ENCODE measurements at regions not wholly inside any gene's neighbourhood (a gene's known extent, or its start where the extent isn't known, plus 50 kb on each side); places are given as distances from the start of the nearest gene placed in this dataset.
"Not testable (repeated sequence)": the region's sequence is repeated elsewhere in the genome, so short reads cannot be mapped to it uniquely, and the experiment has no call there.

DNA sequence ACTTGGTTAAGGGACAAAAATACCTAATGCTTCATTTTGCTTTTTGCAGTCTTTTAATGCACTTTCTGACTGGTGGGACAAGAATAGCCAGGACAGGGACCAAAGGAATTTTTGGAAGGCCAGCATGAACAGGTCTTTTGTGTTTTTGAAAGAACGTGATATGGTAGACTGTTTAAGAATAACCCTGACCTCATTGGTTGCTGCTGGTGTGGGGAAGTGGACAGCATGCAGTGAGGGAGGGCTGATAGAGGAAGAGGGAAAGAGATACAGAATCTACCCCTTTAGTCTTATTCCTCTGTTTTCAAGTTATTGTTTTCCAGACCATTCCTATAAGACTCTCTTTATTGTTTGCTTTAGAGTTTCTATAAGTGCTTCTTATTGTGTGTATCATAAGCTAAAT lies 816.2 kb downstream of the CDH11 start:
- no peak for DNase-seq (ENCODE audit: low read depth in 2 of 2)

DNA sequence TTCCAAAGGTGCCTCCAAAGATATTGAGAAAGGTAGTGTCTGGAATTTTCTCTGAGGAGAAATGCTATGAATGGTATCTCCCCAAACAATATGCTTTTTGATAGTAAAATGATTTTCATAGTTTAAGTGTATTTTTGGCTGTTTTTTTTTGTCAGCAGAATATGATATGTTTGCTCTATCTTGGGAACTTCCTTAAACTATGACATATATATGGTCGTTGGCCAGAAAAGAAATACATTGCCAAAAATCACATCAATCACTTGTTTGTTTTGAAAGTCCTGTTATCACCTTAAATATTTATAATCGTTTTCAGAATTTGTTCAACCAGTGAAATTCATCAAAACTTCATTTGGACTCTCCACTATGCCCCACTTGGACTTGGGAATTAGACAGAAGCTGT lies 816.9 kb downstream of the CDH11 start:
- no peak for DNase-seq (ENCODE audit: low read depth in 2 of 2)

DNA sequence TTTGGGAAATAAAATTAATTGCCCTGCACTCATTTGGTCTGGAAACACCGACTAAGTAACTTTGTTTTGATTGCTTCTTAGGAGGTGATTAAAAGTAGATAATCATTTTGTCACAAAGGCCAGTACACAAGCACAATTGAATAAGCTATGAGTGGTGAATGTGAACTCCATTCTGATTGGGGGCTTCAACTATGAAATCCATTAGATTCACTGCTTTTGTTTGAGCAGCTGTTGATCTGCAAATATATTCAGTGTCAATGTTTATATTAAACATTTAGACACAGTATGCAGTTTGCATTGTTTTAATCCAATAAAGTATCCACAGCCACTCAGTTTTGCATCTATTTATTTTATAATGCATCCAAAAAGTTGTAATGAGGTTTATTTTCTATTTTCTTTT lies 817.5 kb downstream of the CDH11 start:
- no peak for DNase-seq (ENCODE audit: low read depth in 2 of 2)

GRCh38 chr16:64297863-64298600 lies 823.8 kb downstream of the CDH11 start:
- DNase-seq (ENCODE audit: low read depth in 2 of 2) = no peak

GRCh38 chr16:64295466-64295865 lies 826.4 kb downstream of the CDH11 start:
- DNase-seq (ENCODE audit: low read depth in 2 of 2) = no peak

DNA sequence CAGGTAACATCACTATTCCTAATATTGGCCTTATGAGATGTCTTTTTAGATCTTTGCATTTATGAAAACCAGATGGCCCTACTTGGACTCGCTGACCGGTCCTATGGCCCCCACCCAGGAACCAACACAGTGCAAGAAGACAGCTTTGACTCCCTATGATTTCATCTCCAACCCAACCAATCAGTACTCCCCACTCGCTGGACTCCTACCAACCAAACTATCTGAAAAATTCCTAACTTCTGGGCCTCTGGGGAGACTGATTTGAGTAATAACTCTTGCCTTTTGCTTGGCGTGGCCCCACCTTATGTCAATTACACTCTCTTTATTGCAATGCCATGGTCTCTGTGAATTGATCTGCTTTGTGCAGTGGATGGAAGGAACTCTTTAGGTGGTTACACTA lies 828.9 kb downstream of the CDH11 start:
- DNase-seq (ENCODE audit: low read depth in 2 of 2) = no peak

DNA sequence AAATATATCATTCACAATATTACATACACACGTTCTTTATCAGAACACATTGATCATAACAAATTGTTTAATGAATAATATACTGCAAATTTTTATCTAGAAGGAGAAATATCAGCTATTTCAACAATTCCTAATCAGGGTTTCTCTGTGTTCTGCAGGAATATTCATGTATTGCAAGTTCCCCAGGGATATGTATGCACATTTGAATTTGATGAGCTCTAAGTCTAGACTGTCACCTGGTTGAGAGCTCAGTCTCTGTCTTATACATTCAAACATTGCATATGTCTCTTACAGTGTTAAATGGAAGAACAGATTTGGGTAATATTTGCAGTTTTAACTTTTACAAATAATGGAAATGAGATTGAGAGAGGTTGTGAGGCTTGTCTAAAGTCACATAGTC lies 829.7 kb downstream of the CDH11 start:
- no peak for DNase-seq (ENCODE audit: low read depth in 2 of 2)

GRCh38 chr16:64290461-64290860 lies 831.4 kb downstream of the CDH11 start:
- no peak for DNase-seq (ENCODE audit: low read depth in 2 of 2)

DNA sequence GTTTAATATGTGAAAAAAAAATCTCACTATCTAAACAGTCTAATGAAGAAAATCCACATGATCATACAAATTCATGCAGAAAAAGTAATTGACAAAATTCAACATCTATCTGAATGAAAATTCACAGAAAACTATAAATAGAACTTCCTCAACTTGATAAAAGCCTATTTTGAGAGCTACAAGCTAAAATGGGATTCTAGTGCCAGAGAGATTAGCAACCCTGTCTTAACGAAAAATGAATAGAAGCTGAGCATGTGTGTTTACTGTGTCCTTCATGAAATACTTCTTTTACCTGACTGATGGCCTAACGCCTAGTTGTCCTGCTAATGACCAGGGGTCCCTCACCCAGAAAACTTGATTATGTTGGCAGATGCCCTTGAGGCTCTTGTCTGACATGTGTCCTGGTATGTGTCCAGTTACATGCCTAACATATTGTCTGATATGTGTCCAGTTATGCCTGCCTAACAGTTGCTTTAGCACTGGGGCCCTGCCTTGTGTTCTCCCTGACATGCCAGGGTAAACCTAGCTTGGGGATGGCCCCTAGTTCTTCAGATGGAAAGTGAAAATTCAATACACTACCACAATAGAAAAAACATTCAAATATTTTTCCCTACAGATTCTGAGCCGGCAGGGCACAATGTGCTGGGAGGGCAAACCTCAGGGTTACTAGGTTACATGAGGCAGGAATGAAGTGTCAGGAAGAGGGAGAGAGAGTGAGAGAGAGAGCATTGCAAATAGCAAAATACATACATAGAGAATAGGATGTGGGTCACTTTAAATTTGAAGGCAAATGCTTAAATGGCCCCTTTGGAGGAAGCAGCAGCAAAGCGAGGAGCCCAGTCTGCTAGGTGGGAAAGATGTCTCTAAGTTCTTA lies 834.0 kb downstream of the CDH11 start:
- no peak for DNase-seq (ENCODE audit: low read depth in 2 of 2)

GRCh38 chr16:64282181-64282580 lies 839.7 kb downstream of the CDH11 start:
- no peak for DNase-seq (ENCODE audit: low read depth in 2 of 2)

GRCh38 chr16:64280317-64280716 lies 841.5 kb downstream of the CDH11 start:
- no peak for DNase-seq (ENCODE audit: low read depth in 2 of 2)

GRCh38 chr16:64278196-64278595 lies 843.7 kb downstream of the CDH11 start:
- no peak for DNase-seq (ENCODE audit: low read depth in 2 of 2)

GRCh38 chr16:64276646-64277045 lies 845.2 kb downstream of the CDH11 start:
- DNase-seq (ENCODE audit: low read depth in 2 of 2) = no peak

- no peak for DNase-seq (ENCODE audit: low read depth in 2 of 2)
These were observed 849.8 kb downstream of the CDH11 start for GRCh38 chr16:64272028-64272427.

DNA sequence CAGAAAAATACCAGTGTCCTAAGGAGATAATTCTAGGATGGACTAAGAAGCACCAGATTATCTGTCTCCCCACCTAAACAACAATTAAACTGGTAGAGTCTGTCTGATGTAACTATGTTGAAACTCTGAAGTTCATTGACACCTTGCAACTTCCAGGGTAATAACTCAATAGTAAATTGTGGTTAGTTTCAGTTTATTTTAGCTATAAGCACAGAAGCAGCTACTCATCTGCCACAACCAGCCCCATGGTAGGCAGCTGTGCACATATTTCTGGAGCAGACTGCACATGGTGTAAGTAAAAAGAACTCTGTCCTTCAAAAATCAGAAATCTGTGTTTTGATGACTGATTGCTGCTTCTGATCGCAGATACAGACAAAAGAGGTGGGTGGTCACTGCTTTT lies 852.1 kb downstream of the CDH11 start:
- DNase-seq (ENCODE audit: low read depth in 2 of 2) = no peak

GRCh38 chr16:64265756-64266155 lies 856.1 kb downstream of the CDH11 start:
- DNase-seq (ENCODE audit: low read depth in 2 of 2) = no peak

GRCh38 chr16:64260631-64261401 lies 861.0 kb downstream of the CDH11 start:
- DNase-seq (ENCODE audit: low read depth in 2 of 2) = not testable (repeated sequence)

GRCh38 chr16:64254443-64255367 lies 867.2 kb downstream of the CDH11 start:
- no peak for DNase-seq (ENCODE audit: low read depth in 2 of 2)

DNA sequence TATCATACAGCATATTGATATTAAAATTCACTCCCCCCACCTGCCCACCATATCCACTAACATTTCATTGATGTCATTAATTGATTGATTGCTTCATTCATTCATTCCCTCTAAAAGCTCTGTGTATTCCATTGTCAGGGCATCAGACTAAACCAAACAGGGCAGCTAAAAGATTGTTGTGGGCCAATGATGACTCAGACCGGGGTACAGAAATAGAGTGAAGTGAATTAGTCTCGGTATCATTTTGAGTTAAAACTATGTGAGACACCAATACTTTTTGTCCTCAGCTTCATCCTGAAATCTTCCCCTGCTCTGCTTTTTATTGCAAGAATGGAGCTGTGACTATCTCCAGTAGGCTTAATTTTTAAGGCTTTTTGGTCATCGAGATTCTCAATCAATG lies 868.3 kb downstream of the CDH11 start:
- DNase-seq (ENCODE audit: low read depth in 2 of 2) = no peak

GRCh38 chr16:64253096-64253495 lies 868.8 kb downstream of the CDH11 start:
- no peak for DNase-seq (ENCODE audit: low read depth in 2 of 2)

DNA sequence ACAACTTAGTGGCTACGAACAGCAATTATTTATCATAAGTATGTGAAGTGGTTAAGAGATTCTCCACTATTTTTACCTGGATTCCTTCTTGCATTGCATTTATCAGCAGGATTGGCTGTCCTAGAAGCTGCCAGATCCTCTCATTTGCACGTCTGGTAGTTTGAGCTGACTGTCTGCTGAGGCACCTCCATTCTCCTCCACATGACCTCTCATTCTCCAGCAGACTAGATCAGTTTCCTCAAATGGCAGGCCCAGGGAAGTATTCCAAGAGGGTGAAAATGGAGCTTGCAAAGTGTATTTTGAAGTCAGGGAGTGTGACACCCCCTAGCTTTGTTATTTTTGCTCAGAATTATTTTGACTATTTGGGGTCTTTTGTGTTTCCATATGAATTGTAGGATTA lies 870.1 kb downstream of the CDH11 start:
- DNase-seq (ENCODE audit: low read depth in 2 of 2) = no peak
